ENCODE measurements at regions not wholly inside any gene's neighbourhood (a gene's known extent, or its start where the extent isn't known, plus 50 kb on each side); places are given as distances from the start of the nearest gene placed in this dataset.

GRCh38 chr21:35324372-35325220 lies 275.5 kb upstream of the RUNX1 start:
- H3K4me1 Mint-ChIP-seq (ENCODE audit: low read depth), result peaks cover 10% of the 10 kb centered on the region
- no peaks in the 10 kb centered on the region for H3K27me3 Mint-ChIP-seq (ENCODE audit: insufficient read depth)
- H3K27ac Mint-ChIP-seq, result no peak overlapping the region
- DNase-seq (ENCODE audit: low spot score), result no peak
- no peaks in the 10 kb centered on the region for H3K36me3 Mint-ChIP-seq (ENCODE audit: low read depth)
- intact Hi-C loops (cut with micrococcal nuclease), result no loop called here
- no peak overlapping the region for H3K4me3 Mint-ChIP-seq
- H3K9me3 Mint-ChIP-seq, result no peaks in the 10 kb centered on the region

GRCh38 chr21:35323947-35324346 lies 274.8 kb upstream of the RUNX1 start:
- no peak overlapping the region for H3K27ac Mint-ChIP-seq
- no peaks in the 10 kb centered on the region for H3K36me3 Mint-ChIP-seq (ENCODE audit: low read depth)
- H3K9me3 Mint-ChIP-seq, result no peaks in the 10 kb centered on the region
- intact Hi-C loops (cut with micrococcal nuclease), result no loop called here
- no peak overlapping the region for H3K4me3 Mint-ChIP-seq
- peaks cover 10% of the 10 kb centered on the region for H3K4me1 Mint-ChIP-seq (ENCODE audit: low read depth)
- DNase-seq (ENCODE audit: low spot score), result no peak
- no peaks in the 10 kb centered on the region for H3K27me3 Mint-ChIP-seq (ENCODE audit: insufficient read depth)

- no peak for DNase-seq (ENCODE audit: low spot score)
- no peak overlapping the region for H3K4me3 Mint-ChIP-seq
- no peak overlapping the region for H3K27ac Mint-ChIP-seq
- intact Hi-C loops (cut with micrococcal nuclease), result no loop called here
- no peaks in the 10 kb centered on the region for H3K9me3 Mint-ChIP-seq
- H3K4me1 Mint-ChIP-seq (ENCODE audit: low read depth), result peaks cover 10% of the 10 kb centered on the region
- no peaks in the 10 kb centered on the region for H3K36me3 Mint-ChIP-seq (ENCODE audit: low read depth)
- H3K27me3 Mint-ChIP-seq (ENCODE audit: insufficient read depth), result no peaks in the 10 kb centered on the region
Observed at GRCh38 chr21:35321322-35322200, 272.5 kb upstream of the RUNX1 start.

GRCh38 chr21:35319684-35320283 lies 270.7 kb upstream of the RUNX1 start:
- H3K36me3 Mint-ChIP-seq (ENCODE audit: low read depth), result no peaks in the 10 kb centered on the region
- H3K27ac Mint-ChIP-seq, result no peak overlapping the region
- no peak overlapping the region for H3K4me3 Mint-ChIP-seq
- intact Hi-C loops (cut with micrococcal nuclease), result no loop called here
- peaks cover 10% of the 10 kb centered on the region for H3K4me1 Mint-ChIP-seq (ENCODE audit: low read depth)
- no peak for DNase-seq (ENCODE audit: low spot score)
- H3K27me3 Mint-ChIP-seq (ENCODE audit: insufficient read depth), result peaks cover 1% of the 10 kb centered on the region
- H3K9me3 Mint-ChIP-seq, result no peaks in the 10 kb centered on the region

GRCh38 chr21:35316933-35317332 lies 267.8 kb upstream of the RUNX1 start:
- H3K4me3 Mint-ChIP-seq, result no peak overlapping the region
- H3K9me3 Mint-ChIP-seq, result no peaks in the 10 kb centered on the region
- intact Hi-C loops (cut with micrococcal nuclease), result no loop called here
- H3K4me1 Mint-ChIP-seq (ENCODE audit: low read depth), result peaks cover 1% of the 10 kb centered on the region
- H3K36me3 Mint-ChIP-seq (ENCODE audit: low read depth), result no peaks in the 10 kb centered on the region
- H3K27ac Mint-ChIP-seq, result no peak overlapping the region
- H3K27me3 Mint-ChIP-seq (ENCODE audit: insufficient read depth), result peaks cover 1% of the 10 kb centered on the region
- DNase-seq (ENCODE audit: low spot score), result no peak

GRCh38 chr21:35316456-35316855 lies 267.4 kb upstream of the RUNX1 start:
- Mint-ChIP-seq H3K36me3 (ENCODE audit: low read depth) (no peaks in the 10 kb centered on the region), H3K4me1 (ENCODE audit: low read depth) (no peaks in the 10 kb centered on the region), H3K27me3 (ENCODE audit: insufficient read depth) (peaks cover 1% of the 10 kb centered on the region), H3K4me3 (no peak overlapping the region), H3K27ac (no peak overlapping the region), H3K9me3 (no peaks in the 10 kb centered on the region)
- intact Hi-C loops (cut with micrococcal nuclease), result no loop called here
- DNase-seq (ENCODE audit: low spot score), result no peak

GRCh38 chr21:35314857-35315582 lies 265.9 kb upstream of the RUNX1 start:
- no peak overlapping the region for H3K27ac Mint-ChIP-seq
- no peak for DNase-seq (ENCODE audit: low spot score)
- H3K36me3 Mint-ChIP-seq (ENCODE audit: low read depth), result no peaks in the 10 kb centered on the region
- H3K9me3 Mint-ChIP-seq, result no peaks in the 10 kb centered on the region
- no peaks in the 10 kb centered on the region for H3K4me1 Mint-ChIP-seq (ENCODE audit: low read depth)
- intact Hi-C loops (cut with micrococcal nuclease), result no loop called here
- H3K4me3 Mint-ChIP-seq, result no peak overlapping the region
- H3K27me3 Mint-ChIP-seq (ENCODE audit: insufficient read depth), result peaks cover 3% of the 10 kb centered on the region

GRCh38 chr21:35311985-35312384 lies 262.9 kb upstream of the RUNX1 start:
- Mint-ChIP-seq H3K4me1 (ENCODE audit: low read depth) (no peaks in the 10 kb centered on the region), H3K27ac (no peak overlapping the region), H3K9me3 (peaks cover 13% of the 10 kb centered on the region), H3K27me3 (ENCODE audit: insufficient read depth) (peaks cover 3% of the 10 kb centered on the region), H3K36me3 (ENCODE audit: low read depth) (no peaks in the 10 kb centered on the region), H3K4me3 (no peak overlapping the region)
- DNase-seq (ENCODE audit: low spot score), result no peak
- intact Hi-C loops (cut with micrococcal nuclease), result no loop called here

- no peaks in the 10 kb centered on the region for H3K4me1 Mint-ChIP-seq (ENCODE audit: low read depth)
- peaks cover 13% of the 10 kb centered on the region for H3K9me3 Mint-ChIP-seq
- intact Hi-C loops (cut with micrococcal nuclease), result no loop called here
- H3K4me3 Mint-ChIP-seq, result no peak overlapping the region
- H3K36me3 Mint-ChIP-seq (ENCODE audit: low read depth), result no peaks in the 10 kb centered on the region
- no peak for DNase-seq (ENCODE audit: low spot score)
- peaks cover 5% of the 10 kb centered on the region for H3K27me3 Mint-ChIP-seq (ENCODE audit: insufficient read depth)
- no peak overlapping the region for H3K27ac Mint-ChIP-seq
Observed at GRCh38 chr21:35309316-35309715, 260.2 kb upstream of the RUNX1 start.

GRCh38 chr21:35303085-35303484 lies 254.0 kb upstream of the RUNX1 start:
- Mint-ChIP-seq H3K9me3 (peaks cover 1% of the 10 kb centered on the region), H3K27ac (no peak overlapping the region), H3K4me3 (no peak overlapping the region), H3K4me1 (ENCODE audit: low read depth) (no peaks in the 10 kb centered on the region), H3K27me3 (ENCODE audit: insufficient read depth) (peaks cover 7% of the 10 kb centered on the region), H3K36me3 (ENCODE audit: low read depth) (no peaks in the 10 kb centered on the region)
- intact Hi-C loops (cut with micrococcal nuclease), result no loop called here
- no peak for DNase-seq (ENCODE audit: low spot score)

- peaks cover 7% of the 10 kb centered on the region for H3K9me3 Mint-ChIP-seq
- intact Hi-C loops (cut with micrococcal nuclease), result no loop called here
- H3K27me3 Mint-ChIP-seq (ENCODE audit: insufficient read depth), result peaks cover 3% of the 10 kb centered on the region
- peaks cover 2% of the 10 kb centered on the region for H3K36me3 Mint-ChIP-seq (ENCODE audit: low read depth)
- H3K27ac Mint-ChIP-seq, result no peak overlapping the region
- no peak for DNase-seq (ENCODE audit: low spot score)
- H3K4me1 Mint-ChIP-seq (ENCODE audit: low read depth), result peaks cover 13% of the 10 kb centered on the region
- H3K4me3 Mint-ChIP-seq, result no peak overlapping the region
Observed at GRCh38 chr21:35298757-35299156, 249.7 kb upstream of the RUNX1 start.

GRCh38 chr21:35297665-35298064 lies 248.6 kb upstream of the RUNX1 start:
- Mint-ChIP-seq H3K9me3 (peaks cover 7% of the 10 kb centered on the region), H3K27me3 (ENCODE audit: insufficient read depth) (peaks cover 5% of the 10 kb centered on the region), H3K27ac (no peak overlapping the region), H3K4me3 (no peak overlapping the region), H3K4me1 (ENCODE audit: low read depth) (peaks cover 13% of the 10 kb centered on the region), H3K36me3 (ENCODE audit: low read depth) (peaks cover 2% of the 10 kb centered on the region)
- no peak for DNase-seq (ENCODE audit: low spot score)
- intact Hi-C loops (cut with micrococcal nuclease), result no loop called here
